WTC11 (cell line): ENCODE measurements at regions not wholly inside any gene's neighbourhood (a gene's known extent, or its start where the extent isn't known, plus 50 kb on each side); places are given as distances from the start of the nearest gene placed in this dataset.

Experiments used
- ATAC-seq: fragments of 200-7000 bp; cut with Tn5 transposase; 2 replicates; pipeline ENCODE4 v1.10.0; 2021; ENCODE audit warnings: mild to moderate bottlenecking, moderate library complexity
- CTCF ChIA-PET: fragments of 300-600 bp; sonication (Branson Sonifier 250); formaldehyde crosslinking; loops from one replicate; lab custom pipeline; 2021; ENCODE audit warnings: antibody characterized with exemption; lab: Charles Lee
- POLR2A ChIA-PET: fragments of 350-600 bp; sonication (Branson Sonifier 250); formaldehyde crosslinking; loops from one replicate; lab custom pipeline; 2021; ENCODE audit warnings: antibody characterized with exemption; lab: Charles Lee
- DNase-seq: peaks from one replicate; pipeline ENCODE4 v3.0.0; 2021; ENCODE audit warnings: low spot score
- H3K27ac Mint-ChIP-seq: 2 replicates; pipeline ENCODE4 v1.8.0; 2021; ENCODE audit warnings: mixed read lengths
- H3K27me3 Mint-ChIP-seq: 2 replicates; pipeline ENCODE4 v1.8.0; 2021; ENCODE audit warnings: low read depth, mild to moderate bottlenecking, moderate library complexity, mixed read lengths
- H3K36me3 Mint-ChIP-seq: 2 replicates; pipeline ENCODE4 v1.8.0; 2021; ENCODE audit warnings: mixed read lengths
- H3K4me1 Mint-ChIP-seq: 2 replicates; pipeline ENCODE4 v1.8.0; 2022; ENCODE audit warnings: mixed read lengths
- H3K4me3 Mint-ChIP-seq: 2 replicates; pipeline ENCODE4 v1.8.0; 2021; ENCODE audit warnings: mild to moderate bottlenecking, moderate library complexity, mixed read lengths
- H3K9me3 Mint-ChIP-seq: 2 replicates; pipeline ENCODE4 v1.8.0; 2021; ENCODE audit warnings: mixed read lengths
- CBFB ChIP-seq: sonication (generic); formaldehyde crosslinking; IDR thresholded peaks from 2 replicates; pipeline ENCODE4 v1.8.1; 2022; ENCODE audit warnings: mild to moderate bottlenecking, low read depth, missing genetic modification reagents
- CREM ChIP-seq: sonication (generic); formaldehyde crosslinking; IDR thresholded peaks from 2 replicates; pipeline ENCODE4 v1.8.1; 2022; ENCODE audit warnings: mild to moderate bottlenecking, missing genetic modification reagents, moderate library complexity
- ESRRA ChIP-seq: sonication (generic); formaldehyde crosslinking; IDR thresholded peaks from 2 replicates; pipeline ENCODE4 v1.8.1; 2022; ENCODE audit warnings: mild to moderate bottlenecking, missing genetic modification reagents, borderline replicate concordance
- FOXK1 ChIP-seq: sonication (generic); formaldehyde crosslinking; IDR thresholded peaks from 2 replicates; pipeline ENCODE4 v1.8.0; 2022; ENCODE audit warnings: mild to moderate bottlenecking, moderate library complexity, missing genetic modification reagents
- GRHL2 ChIP-seq: fragments of 250-450 bp; sonication (Bioruptor Pico); IDR thresholded peaks from 2 replicates; pipeline ENCODE4 v1.8.0; 2022; ENCODE audit warnings: mild to moderate bottlenecking, moderate library complexity; ENCODE audit not compliant: insufficient replicate concordance, severe bottlenecking
- MYBL2 ChIP-seq: sonication (generic); formaldehyde crosslinking; IDR thresholded peaks from 2 replicates; pipeline ENCODE4 v1.8.1; 2023; ENCODE audit warnings: mild to moderate bottlenecking, moderate library complexity, missing genetic modification reagents
- NFATC4 ChIP-seq: fragments of 250-450 bp; sonication (Bioruptor Pico); IDR thresholded peaks from 2 replicates; pipeline ENCODE4 v1.9.0; 2021; ENCODE audit warnings: mild to moderate bottlenecking
- NFYB ChIP-seq: sonication (generic); formaldehyde crosslinking; conservative IDR thresholded peaks from 2 replicates; pipeline ENCODE4 v1.8.0; 2022; ENCODE audit warnings: low read depth, missing genetic modification reagents
- NR2C2 ChIP-seq: sonication (generic); formaldehyde crosslinking; IDR thresholded peaks from 2 replicates; pipeline ENCODE4 v1.8.0; 2022; ENCODE audit warnings: mild to moderate bottlenecking, missing genetic modification reagents
- SMAD4 ChIP-seq: sonication (generic); formaldehyde crosslinking; IDR thresholded peaks from 2 replicates; pipeline ENCODE4 v1.8.0; 2022; ENCODE audit warnings: mild to moderate bottlenecking, missing genetic modification reagents
- TEAD1 ChIP-seq: sonication (generic); formaldehyde crosslinking; IDR thresholded peaks from 2 replicates; pipeline ENCODE4 v1.8.0; 2022; ENCODE audit warnings: mild to moderate bottlenecking, missing genetic modification reagents
- ZNF121 ChIP-seq: sonication (generic); formaldehyde crosslinking; IDR thresholded peaks from 2 replicates; pipeline ENCODE4 v1.8.0; 2023; ENCODE audit warnings: missing genetic modification reagents
- ZNF671 ChIP-seq: fragments of 250-450 bp; sonication (Bioruptor Pico); IDR thresholded peaks from 2 replicates; pipeline ENCODE4 v1.8.0; 2021; ENCODE audit warnings: mild to moderate bottlenecking
- TF ChIP-seq, protein P1 (sequence below): fragments of 250-450 bp; sonication (Bioruptor Pico); IDR thresholded peaks from 2 replicates; pipeline ENCODE4 v1.9.0; 2021; ENCODE audit warnings: moderate library complexity, mild to moderate bottlenecking, inconsistent platforms, borderline replicate concordance
- TF ChIP-seq, protein P2 (sequence below): sonication (generic); formaldehyde crosslinking; IDR thresholded peaks from 2 replicates; pipeline ENCODE4 v1.8.1; 2023; ENCODE audit warnings: mild to moderate bottlenecking, moderate library complexity, missing genetic modification reagents
- TF ChIP-seq, protein P3 (sequence below): sonication (generic); formaldehyde crosslinking; IDR thresholded peaks from 2 replicates; pipeline ENCODE4 v1.8.0; 2022; ENCODE audit warnings: mild to moderate bottlenecking, missing genetic modification reagents
- TF ChIP-seq, protein P4 (sequence below): fragments of 250-450 bp; sonication (Bioruptor Pico); IDR thresholded peaks from 2 replicates; pipeline ENCODE4 v1.8.0; 2021; ENCODE audit warnings: mild to moderate bottlenecking
- TF ChIP-seq, protein P5 (sequence below): sonication (generic); formaldehyde crosslinking; IDR thresholded peaks from 2 replicates; pipeline ENCODE4 v1.8.1; 2022; ENCODE audit warnings: low read depth, mild to moderate bottlenecking, moderate library complexity, missing genetic modification reagents, borderline replicate concordance
- TF ChIP-seq, protein P6 (sequence below): sonication (generic); formaldehyde crosslinking; IDR thresholded peaks from 2 replicates; pipeline ENCODE4 v1.8.0; 2022; ENCODE audit warnings: missing genetic modification reagents
- TF ChIP-seq, protein P7 (sequence below): sonication (generic); formaldehyde crosslinking; IDR thresholded peaks from 2 replicates; pipeline ENCODE4 v1.8.0; 2023; ENCODE audit warnings: missing genetic modification reagents
- TF ChIP-seq, protein P8 (sequence below): sonication (generic); formaldehyde crosslinking; IDR thresholded peaks from 2 replicates; pipeline ENCODE4 v1.8.1; 2022; ENCODE audit warnings: low read depth, missing genetic modification reagents, borderline replicate concordance

DNA sequence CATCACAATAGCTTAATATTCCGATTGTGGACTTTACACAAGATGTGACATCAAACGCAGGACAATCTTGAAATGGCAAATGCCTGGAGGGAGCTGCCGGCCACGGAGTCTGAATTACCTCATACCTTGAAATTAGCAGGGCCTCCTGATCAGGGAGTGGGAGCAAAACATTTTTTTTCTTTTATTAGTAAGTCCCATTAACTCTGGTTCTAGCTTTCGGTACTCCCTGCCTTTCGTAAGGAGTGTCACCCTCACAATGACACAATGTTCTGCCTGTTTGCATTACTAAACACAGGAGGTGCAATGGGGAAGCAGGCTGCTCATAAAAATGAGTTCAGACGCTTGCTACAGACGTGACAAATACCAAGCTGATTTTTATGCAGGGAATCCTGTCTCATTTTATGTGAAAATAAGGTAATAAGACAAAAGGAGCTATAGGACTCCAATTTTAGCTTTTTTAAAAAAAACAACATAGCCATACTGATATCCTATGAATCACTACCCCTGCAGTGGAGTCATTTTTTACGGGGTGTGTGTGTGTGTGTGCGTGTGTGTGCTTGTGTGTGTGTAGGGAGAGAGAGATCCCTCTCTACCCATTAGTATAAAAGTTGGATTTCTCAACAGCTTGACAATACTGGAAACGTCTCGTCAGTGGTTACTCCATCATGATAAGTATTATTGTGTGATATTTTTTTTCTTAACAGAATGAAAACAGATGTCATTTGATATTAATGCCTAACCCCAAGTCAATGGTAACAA is 205.1 kb upstream of the RUNX1 start (continued):
- TF ChIP-seq, protein P1, sequence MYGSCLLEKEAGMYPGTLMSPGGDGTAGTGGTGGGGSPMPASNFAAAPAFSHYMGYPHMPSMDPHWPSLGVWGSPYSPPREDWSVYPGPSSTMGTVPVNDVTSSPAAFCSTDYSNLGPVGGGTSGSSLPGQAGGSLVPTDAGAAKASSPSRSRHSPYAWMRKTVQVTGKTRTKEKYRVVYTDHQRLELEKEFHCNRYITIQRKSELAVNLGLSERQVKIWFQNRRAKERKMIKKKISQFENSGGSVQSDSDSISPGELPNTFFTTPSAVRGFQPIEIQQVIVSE (CRISPR knock-in tag): no peak

DNA sequence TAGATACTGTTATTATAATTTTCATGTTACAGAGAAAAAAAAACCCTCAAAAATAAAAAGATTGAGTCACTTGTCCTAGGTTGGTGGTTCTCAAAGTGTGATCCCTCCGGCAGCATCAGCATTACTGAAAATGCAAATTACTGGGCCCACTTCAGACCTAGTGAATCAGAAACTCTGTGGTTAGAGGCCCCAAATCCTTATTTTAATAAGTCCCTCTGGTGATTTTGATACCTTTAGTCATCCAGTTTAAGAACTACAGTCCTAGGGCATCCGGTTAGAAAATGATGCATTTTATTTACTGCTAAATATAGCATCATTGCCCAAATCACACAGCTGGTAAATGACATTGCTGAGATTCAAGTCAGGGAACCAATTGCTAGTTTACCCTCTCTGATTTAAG is 203.7 kb upstream of the RUNX1 start:
- Mint-ChIP-seq H3K27me3 (no peaks in the 10 kb centered on the region), H3K4me3 (no peak overlapping the region), H3K4me1 (peaks cover 20% of the 10 kb centered on the region), H3K27ac (no peak overlapping the region), H3K9me3 (peaks cover 28% of the 10 kb centered on the region), H3K36me3 (peaks cover 10% of the 10 kb centered on the region)
- DNase-seq (no peak), ATAC-seq (no peak)
- TF ChIP-seq NR2C2 (CRISPR knock-in tag): no peak
- no peak for TF ChIP-seq TEAD1
- TF ChIP-seq ZNF121 (CRISPR knock-in tag): no peak
- TF ChIP-seq, protein P2, sequence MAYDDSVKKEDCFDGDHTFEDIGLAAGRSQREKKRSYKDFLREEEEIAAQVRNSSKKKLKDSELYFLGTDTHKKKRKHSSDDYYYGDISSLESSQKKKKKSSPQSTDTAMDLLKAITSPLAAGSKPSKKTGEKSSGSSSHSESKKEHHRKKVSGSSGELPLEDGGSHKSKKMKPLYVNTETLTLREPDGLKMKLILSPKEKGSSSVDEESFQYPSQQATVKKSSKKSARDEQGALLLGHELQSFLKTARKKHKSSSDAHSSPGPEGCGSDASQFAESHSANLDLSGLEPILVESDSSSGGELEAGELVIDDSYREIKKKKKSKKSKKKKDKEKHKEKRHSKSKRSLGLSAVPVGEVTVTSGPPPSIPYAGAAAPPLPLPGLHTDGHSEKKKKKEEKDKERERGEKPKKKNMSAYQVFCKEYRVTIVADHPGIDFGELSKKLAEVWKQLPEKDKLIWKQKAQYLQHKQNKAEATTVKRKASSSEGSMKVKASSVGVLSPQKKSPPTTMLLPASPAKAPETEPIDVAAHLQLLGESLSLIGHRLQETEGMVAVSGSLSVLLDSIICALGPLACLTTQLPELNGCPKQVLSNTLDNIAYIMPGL (CRISPR knock-in tag): no peak
- no peak for TF ChIP-seq SMAD4 (CRISPR knock-in tag)
- TF ChIP-seq GRHL2: no peak
- TF ChIP-seq, protein P3, sequence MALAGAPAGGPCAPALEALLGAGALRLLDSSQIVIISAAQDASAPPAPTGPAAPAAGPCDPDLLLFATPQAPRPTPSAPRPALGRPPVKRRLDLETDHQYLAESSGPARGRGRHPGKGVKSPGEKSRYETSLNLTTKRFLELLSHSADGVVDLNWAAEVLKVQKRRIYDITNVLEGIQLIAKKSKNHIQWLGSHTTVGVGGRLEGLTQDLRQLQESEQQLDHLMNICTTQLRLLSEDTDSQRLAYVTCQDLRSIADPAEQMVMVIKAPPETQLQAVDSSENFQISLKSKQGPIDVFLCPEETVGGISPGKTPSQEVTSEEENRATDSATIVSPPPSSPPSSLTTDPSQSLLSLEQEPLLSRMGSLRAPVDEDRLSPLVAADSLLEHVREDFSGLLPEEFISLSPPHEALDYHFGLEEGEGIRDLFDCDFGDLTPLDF (CRISPR knock-in tag): no peak
- TF ChIP-seq, protein P4, sequence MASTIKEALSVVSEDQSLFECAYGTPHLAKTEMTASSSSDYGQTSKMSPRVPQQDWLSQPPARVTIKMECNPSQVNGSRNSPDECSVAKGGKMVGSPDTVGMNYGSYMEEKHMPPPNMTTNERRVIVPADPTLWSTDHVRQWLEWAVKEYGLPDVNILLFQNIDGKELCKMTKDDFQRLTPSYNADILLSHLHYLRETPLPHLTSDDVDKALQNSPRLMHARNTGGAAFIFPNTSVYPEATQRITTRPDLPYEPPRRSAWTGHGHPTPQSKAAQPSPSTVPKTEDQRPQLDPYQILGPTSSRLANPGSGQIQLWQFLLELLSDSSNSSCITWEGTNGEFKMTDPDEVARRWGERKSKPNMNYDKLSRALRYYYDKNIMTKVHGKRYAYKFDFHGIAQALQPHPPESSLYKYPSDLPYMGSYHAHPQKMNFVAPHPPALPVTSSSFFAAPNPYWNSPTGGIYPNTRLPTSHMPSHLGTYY: no peak
- TF ChIP-seq NFYB (CRISPR knock-in tag): no peak
- no peak for TF ChIP-seq CBFB (CRISPR knock-in tag)
- no peak for TF ChIP-seq ESRRA (CRISPR knock-in tag)
- TF ChIP-seq, protein P5, sequence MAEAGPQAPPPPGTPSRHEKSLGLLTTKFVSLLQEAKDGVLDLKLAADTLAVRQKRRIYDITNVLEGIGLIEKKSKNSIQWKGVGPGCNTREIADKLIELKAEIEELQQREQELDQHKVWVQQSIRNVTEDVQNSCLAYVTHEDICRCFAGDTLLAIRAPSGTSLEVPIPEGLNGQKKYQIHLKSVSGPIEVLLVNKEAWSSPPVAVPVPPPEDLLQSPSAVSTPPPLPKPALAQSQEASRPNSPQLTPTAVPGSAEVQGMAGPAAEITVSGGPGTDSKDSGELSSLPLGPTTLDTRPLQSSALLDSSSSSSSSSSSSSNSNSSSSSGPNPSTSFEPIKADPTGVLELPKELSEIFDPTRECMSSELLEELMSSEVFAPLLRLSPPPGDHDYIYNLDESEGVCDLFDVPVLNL: no peak
- TF ChIP-seq CREM (CRISPR knock-in tag): no peak
- ChIA-PET CTCF (no interaction called here), POLR2A (no interaction called here)

DNA sequence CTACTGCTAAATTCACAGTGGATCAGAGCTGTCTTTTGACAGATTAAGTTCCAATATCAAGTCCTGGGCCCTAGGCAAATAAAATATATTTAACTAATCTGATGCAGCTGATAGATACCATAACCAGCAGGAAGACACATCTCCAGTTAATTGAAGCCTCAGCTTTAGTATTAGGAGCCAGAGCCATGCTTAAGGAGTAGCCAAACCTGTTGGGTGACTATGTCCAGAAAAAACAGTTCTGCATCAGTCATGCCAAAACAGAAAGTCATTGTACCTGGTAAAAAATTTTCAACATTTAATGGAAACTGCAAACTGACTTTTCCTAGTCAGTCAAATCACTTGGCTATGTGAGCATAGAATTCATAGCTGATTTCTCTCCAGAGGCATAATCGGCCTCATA is 200.5 kb upstream of the RUNX1 start:
- no peak overlapping the region for H3K4me3 Mint-ChIP-seq
- ATAC-seq: no peak
- CTCF ChIA-PET: no interaction called here
- no peak for TF ChIP-seq SMAD4 (CRISPR knock-in tag)
- TF ChIP-seq NFATC4 (CRISPR knock-in tag): no peak
- TF ChIP-seq MYBL2 (CRISPR knock-in tag): no peak
- TF ChIP-seq, protein P6, sequence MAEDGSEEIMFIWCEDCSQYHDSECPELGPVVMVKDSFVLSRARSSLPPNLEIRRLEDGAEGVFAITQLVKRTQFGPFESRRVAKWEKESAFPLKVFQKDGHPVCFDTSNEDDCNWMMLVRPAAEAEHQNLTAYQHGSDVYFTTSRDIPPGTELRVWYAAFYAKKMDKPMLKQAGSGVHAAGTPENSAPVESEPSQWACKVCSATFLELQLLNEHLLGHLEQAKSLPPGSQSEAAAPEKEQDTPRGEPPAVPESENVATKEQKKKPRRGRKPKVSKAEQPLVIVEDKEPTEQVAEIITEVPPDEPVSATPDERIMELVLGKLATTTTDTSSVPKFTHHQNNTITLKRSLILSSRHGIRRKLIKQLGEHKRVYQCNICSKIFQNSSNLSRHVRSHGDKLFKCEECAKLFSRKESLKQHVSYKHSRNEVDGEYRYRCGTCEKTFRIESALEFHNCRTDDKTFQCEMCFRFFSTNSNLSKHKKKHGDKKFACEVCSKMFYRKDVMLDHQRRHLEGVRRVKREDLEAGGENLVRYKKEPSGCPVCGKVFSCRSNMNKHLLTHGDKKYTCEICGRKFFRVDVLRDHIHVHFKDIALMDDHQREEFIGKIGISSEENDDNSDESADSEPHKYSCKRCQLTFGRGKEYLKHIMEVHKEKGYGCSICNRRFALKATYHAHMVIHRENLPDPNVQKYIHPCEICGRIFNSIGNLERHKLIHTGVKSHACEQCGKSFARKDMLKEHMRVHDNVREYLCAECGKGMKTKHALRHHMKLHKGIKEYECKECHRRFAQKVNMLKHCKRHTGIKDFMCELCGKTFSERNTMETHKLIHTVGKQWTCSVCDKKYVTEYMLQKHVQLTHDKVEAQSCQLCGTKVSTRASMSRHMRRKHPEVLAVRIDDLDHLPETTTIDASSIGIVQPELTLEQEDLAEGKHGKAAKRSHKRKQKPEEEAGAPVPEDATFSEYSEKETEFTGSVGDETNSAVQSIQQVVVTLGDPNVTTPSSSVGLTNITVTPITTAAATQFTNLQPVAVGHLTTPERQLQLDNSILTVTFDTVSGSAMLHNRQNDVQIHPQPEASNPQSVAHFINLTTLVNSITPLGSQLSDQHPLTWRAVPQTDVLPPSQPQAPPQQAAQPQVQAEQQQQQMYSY (CRISPR knock-in tag): no peak
- TF ChIP-seq, protein P7, sequence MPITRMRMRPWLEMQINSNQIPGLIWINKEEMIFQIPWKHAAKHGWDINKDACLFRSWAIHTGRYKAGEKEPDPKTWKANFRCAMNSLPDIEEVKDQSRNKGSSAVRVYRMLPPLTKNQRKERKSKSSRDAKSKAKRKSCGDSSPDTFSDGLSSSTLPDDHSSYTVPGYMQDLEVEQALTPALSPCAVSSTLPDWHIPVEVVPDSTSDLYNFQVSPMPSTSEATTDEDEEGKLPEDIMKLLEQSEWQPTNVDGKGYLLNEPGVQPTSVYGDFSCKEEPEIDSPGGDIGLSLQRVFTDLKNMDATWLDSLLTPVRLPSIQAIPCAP (CRISPR knock-in tag): no peak
- no peak for TF ChIP-seq FOXK1 (CRISPR knock-in tag)
- TF ChIP-seq ZNF671 (CRISPR knock-in tag): no peak
- TF ChIP-seq, protein P8, sequence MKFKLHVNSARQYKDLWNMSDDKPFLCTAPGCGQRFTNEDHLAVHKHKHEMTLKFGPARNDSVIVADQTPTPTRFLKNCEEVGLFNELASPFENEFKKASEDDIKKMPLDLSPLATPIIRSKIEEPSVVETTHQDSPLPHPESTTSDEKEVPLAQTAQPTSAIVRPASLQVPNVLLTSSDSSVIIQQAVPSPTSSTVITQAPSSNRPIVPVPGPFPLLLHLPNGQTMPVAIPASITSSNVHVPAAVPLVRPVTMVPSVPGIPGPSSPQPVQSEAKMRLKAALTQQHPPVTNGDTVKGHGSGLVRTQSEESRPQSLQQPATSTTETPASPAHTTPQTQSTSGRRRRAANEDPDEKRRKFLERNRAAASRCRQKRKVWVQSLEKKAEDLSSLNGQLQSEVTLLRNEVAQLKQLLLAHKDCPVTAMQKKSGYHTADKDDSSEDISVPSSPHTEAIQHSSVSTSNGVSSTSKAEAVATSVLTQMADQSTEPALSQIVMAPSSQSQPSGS (CRISPR knock-in tag): no peak

More for the DNA sequence above, 200.5 kb upstream of the RUNX1 start:
- H3K27me3 Mint-ChIP-seq: no peaks in the 10 kb centered on the region
- peaks cover 28% of the 10 kb centered on the region for H3K9me3 Mint-ChIP-seq
- H3K4me1 Mint-ChIP-seq: peaks cover 16% of the 10 kb centered on the region
- peaks cover 10% of the 10 kb centered on the region for H3K36me3 Mint-ChIP-seq
- DNase-seq: no peak
- no peak overlapping the region for H3K27ac Mint-ChIP-seq
- POLR2A ChIA-PET: no interaction called here
